ENCODE measurements at regions not wholly inside any gene's neighbourhood (a gene's known extent, or its start where the extent isn't known, plus 50 kb on each side); places are given as distances from the start of the nearest gene placed in this dataset.

- TF ChIP-seq CTCF (IDR thresholded peaks at IDR 0.05) (no peak), POLR2AphosphoS5 (IDR thresholded peaks at IDR 0.05) (no peak), POLR2A (IDR thresholded peaks at IDR 0.05) (no peak), EP300 (IDR thresholded peaks at IDR 0.05) (no peak)
Observed at GRCh38 chr2:16049406-16049805, 109.1 kb downstream of the MYCN start.

Data from sigmoid colon (tissue), 4 donors.